B cell (primary cell): ENCODE measurements at regions not wholly inside any gene's neighbourhood (a gene's known extent, or its start where the extent isn't known, plus 50 kb on each side); places are given as distances from the start of the nearest gene placed in this dataset.
"Not testable (repeated sequence)": the region's sequence is repeated elsewhere in the genome, so short reads cannot be mapped to it uniquely, and the experiment has no call there.

Experiments
- ATAC-seq: fragments of 200-7000 bp; cut with Tn5 transposase; one replicate; pipeline ENCODE4 v1.10.0; 2021; ENCODE audit warnings: low read depth, mild to moderate bottlenecking, moderate number of reproducible peaks, moderate library complexity
- CTCF ChIA-PET: fragments of 350-600 bp; sonication (Branson Sonifier 250); formaldehyde crosslinking; loops from one replicate; lab custom pipeline; 2021; ENCODE audit warnings: antibody characterized with exemption, inconsistent platforms; lab: Charles Lee
- POLR2A ChIA-PET: fragments of 350-600 bp; sonication (Branson Sonifier 250); formaldehyde crosslinking; loops from one replicate; lab custom pipeline; 2021; ENCODE audit warnings: antibody characterized with exemption; lab: Charles Lee
- DNase-seq: peaks from one replicate; pipeline ENCODE4 v3.0.0; 2013
- H2AFZ ChIP-seq: 2 replicates; pipeline ENCODE4 v1.6.1; 2012; ENCODE audit warnings: mild to moderate bottlenecking, low read depth, low read length; ENCODE audit not compliant: insufficient read depth, poor library complexity, severe bottlenecking
- H3K27ac ChIP-seq, 2 donors: 1 replicate in 1 of 2; 2 replicates in 1 of 2; pipeline ENCODE4 v1.5.1; 2012 to 2013; ENCODE audit warnings: low read length in 2 of 2, mild to moderate bottlenecking in 2 of 2, moderate library complexity in 1 of 2
- H3K27me3 ChIP-seq, 4 experiments: fragments of 200-600 bp in 1 of 4; sonication (generic) in 1 of 4; replicated peaks in 1 of 4; 1 replicate in 2 of 4; 2 replicates in 2 of 4; pipeline versions ENCODE4 v1.6.1 to v1.7.0; 2013 to 2016; ENCODE audit warnings: low read length in 3 of 4, mild to moderate bottlenecking in 2 of 4, mixed read lengths in 1 of 4, moderate library complexity in 1 of 4; ENCODE audit not compliant: insufficient read depth in 4 of 4, control insufficient read depth in 3 of 4; ENCODE audit errors: control extremely low read depth in 1 of 4
- H3K36me3 ChIP-seq, 2 experiments: replicated peaks in 1 of 2; 1 replicate in 1 of 2; 2 replicates in 1 of 2; pipeline versions ENCODE4 v1.6.1 to v1.7.1; 2013; ENCODE audit warnings: low read length in 1 of 2; ENCODE audit not compliant: insufficient read depth in 2 of 2, control insufficient read depth in 1 of 2; ENCODE audit errors: control extremely low read depth in 1 of 2, extremely low read depth in 1 of 2
- H3K4me1 ChIP-seq, 2 donors: fragments of 200-600 bp in 1 of 2; sonication (generic) in 1 of 2; 1 replicate in 1 of 2; 2 replicates in 1 of 2; pipeline versions ENCODE4 v1.5.1 to v1.6.1; 2013 to 2017; ENCODE audit warnings: low read length in 2 of 2; ENCODE audit not compliant: control insufficient read depth in 2 of 2, insufficient read depth in 2 of 2
- H3K4me2 ChIP-seq: replicated peaks from 2 replicates; pipeline ENCODE3; 2012; ENCODE audit warnings: mild to moderate bottlenecking, low read depth, low read length; ENCODE audit not compliant: poor library complexity, severe bottlenecking
- H3K4me3 ChIP-seq, 5 experiments: fragments of 200-600 bp in 1 of 5; sonication (generic) in 1 of 5; 1 replicate in 3 of 5; 2 replicates in 2 of 5; pipeline versions ENCODE4 v1.5.1 to v1.7.0; 2011 to 2016; ENCODE audit warnings: low read length in 4 of 5, mild to moderate bottlenecking in 4 of 5, low read depth in 2 of 5, control low read depth in 1 of 5, moderate library complexity in 1 of 5; ENCODE audit not compliant: insufficient read depth in 1 of 5; ENCODE audit errors: control extremely low read depth in 1 of 5, extremely low read depth in 1 of 5
- H3K79me2 ChIP-seq: fragments of 200-600 bp; sonication (generic); one replicate; pipeline ENCODE4 v1.6.0; 2016; ENCODE audit warnings: low read length; ENCODE audit not compliant: control insufficient read depth, insufficient read depth
- H3K9ac ChIP-seq: fragments of 200-600 bp; sonication (generic); 2 replicates; pipeline ENCODE4 v1.6.1; 2017; ENCODE audit warnings: mild to moderate bottlenecking, low read length, moderate library complexity
- H3K9me3 ChIP-seq, 3 donors: one replicate each; pipeline versions ENCODE4 v1.6.1 to v1.7.1; 2013; ENCODE audit warnings: low read length in 2 of 3; ENCODE audit not compliant: control insufficient read depth in 2 of 3, insufficient read depth in 1 of 3; ENCODE audit errors: control extremely low read depth in 1 of 3
- H4K20me1 ChIP-seq: 2 replicates; pipeline ENCODE4 v1.6.0; 2012; ENCODE audit warnings: mild to moderate bottlenecking, low read length; ENCODE audit not compliant: insufficient read depth, control insufficient read depth, poor library complexity, severe bottlenecking
- H3K27ac Mint-ChIP-seq: one replicate; pipeline ENCODE4 v1.8.0; 2021; ENCODE audit warnings: mixed read lengths
- H3K27me3 Mint-ChIP-seq: one replicate; pipeline ENCODE4 v1.8.0; 2021; ENCODE audit warnings: mixed read lengths
- H3K4me1 Mint-ChIP-seq: one replicate; pipeline ENCODE4 v1.8.0; 2021; ENCODE audit warnings: mixed read lengths
- H3K4me3 Mint-ChIP-seq: one replicate; pipeline ENCODE4 v1.8.0; 2021; ENCODE audit warnings: mixed read lengths
- H3K9me3 Mint-ChIP-seq: one replicate; pipeline ENCODE4 v1.8.0; 2022; ENCODE audit warnings: mixed read lengths; ENCODE audit not compliant: insufficient read depth
- CTCF ChIP-seq: fragments of 200-600 bp; IDR thresholded peaks from one replicate; pipeline ENCODE4 v1.8.0; 2022; ENCODE audit warnings: antibody characterized with exemption, mild to moderate bottlenecking
- EZH2 ChIP-seq: IDR thresholded peaks from 2 replicates; pipeline ENCODE4 v1.6.1; 2012; ENCODE audit warnings: borderline replicate concordance, low read depth, mild to moderate bottlenecking, moderate library complexity, low read length; ENCODE audit not compliant: insufficient read depth, poor library complexity, severe bottlenecking
- WGBS: methylation state at CpG from one replicate; pipeline ENCODE4 v1.1.5; 2013; ENCODE audit warnings: missing lambda C conversion rate; ENCODE audit not compliant: insufficient coverage; 5-methylcytosine and 5-hydroxymethylcytosine counted together
- intact Hi-C: fragments of 100-400 bp; cut with micrococcal nuclease; formaldehyde crosslinking; loops from one replicate; pipeline ENCODE4 v1.10.0; 2022

GRCh38 chr7:153797363-153797762 lies 254.8 kb upstream of the DPP6 start:
- H3K4me2 ChIP-seq, ATAC-seq, POLR2A ChIA-PET, H3K27ac ChIP-seq, CTCF ChIA-PET, H3K27ac Mint-ChIP-seq, H3K79me2 ChIP-seq, H3K4me1 ChIP-seq, H3K27me3 Mint-ChIP-seq, H2AFZ ChIP-seq, H3K4me3 Mint-ChIP-seq, H4K20me1 ChIP-seq, H3K4me1 Mint-ChIP-seq, DNase-seq, H3K36me3 ChIP-seq, H3K9ac ChIP-seq, H3K9me3 ChIP-seq, H3K9me3 Mint-ChIP-seq, intact Hi-C loops, H3K27me3 ChIP-seq, H3K4me3 ChIP-seq: not testable (repeated sequence)

- Mint-ChIP-seq H3K4me1 (no peaks in the 10 kb centered on the region), H3K27ac (no peak overlapping the region), H3K27me3 (no peaks in the 10 kb centered on the region), H3K4me3 (no peak overlapping the region), H3K9me3 (peaks cover 2% of the 10 kb centered on the region)
- no peaks in the 10 kb centered on the region for H4K20me1 ChIP-seq
- H2AFZ ChIP-seq, result no peak overlapping the region
- H3K4me3 ChIP-seq, result no peak overlapping the region
- H3K9ac ChIP-seq, result no peak overlapping the region
- no peak overlapping the region for H3K27ac ChIP-seq
- ChIA-PET CTCF (no interaction called here), POLR2A (no interaction called here)
- H3K4me1 ChIP-seq, result no peaks in the 10 kb centered on the region
- DNase-seq (no peak), ATAC-seq (no peak)
- H3K9me3 ChIP-seq, result peaks cover 0 to 4% (median 0%) of the 10 kb centered on the region in 3 donors
- TF ChIP-seq EZH2 (no peak), CTCF (no peak)
- H3K36me3 ChIP-seq, result no peaks in the 10 kb centered on the region
- intact Hi-C loops, result no loop called here
- H3K4me2 ChIP-seq, result no peak overlapping the region
- no peaks in the 10 kb centered on the region for H3K79me2 ChIP-seq
- no peaks in the 10 kb centered on the region for H3K27me3 ChIP-seq
- WGBS, result 94% methylated on average over 11 of the region's 12 CpGs
Observed at GRCh38 chr7:153808117-153808516, 244.1 kb upstream of the DPP6 start.
